Endothelial cell of umbilical vein (primary cell): ENCODE measurements at regions not wholly inside any gene's neighbourhood (a gene's known extent, or its start where the extent isn't known, plus 50 kb on each side); places are given as distances from the start of the nearest gene placed in this dataset.

Experiments
- EZH2 ChIP-seq: IDR thresholded peaks from 2 replicates; pipeline ENCODE4 v1.6.1; 2012; ENCODE audit warnings: borderline replicate concordance, low read depth, mild to moderate bottlenecking, moderate library complexity, low read length, inconsistent platforms; ENCODE audit not compliant: severe bottlenecking
- FOS ChIP-seq: IDR thresholded peaks from 2 replicates; pipeline ENCODE4 v1.6.1; 2011; ENCODE audit warnings: mild to moderate bottlenecking, low read length, moderate library complexity, borderline replicate concordance; ENCODE audit not compliant: insufficient read depth
- GATA2 ChIP-seq: IDR thresholded peaks from 2 replicates; pipeline ENCODE4 v1.7.0; 2011; ENCODE audit warnings: low read depth, mild to moderate bottlenecking, moderate library complexity, mixed read lengths, low read length; ENCODE audit not compliant: insufficient read length, insufficient read depth
- JUN ChIP-seq: IDR thresholded peaks from 2 replicates; pipeline ENCODE4 v1.6.1; 2011; ENCODE audit warnings: borderline replicate concordance, low read depth; ENCODE audit not compliant: insufficient read length, insufficient read depth
- MYC ChIP-seq: IDR thresholded peaks from one replicate; pipeline ENCODE4 v1.6.1; 2011; ENCODE audit warnings: mild to moderate bottlenecking, low read depth, low read length
- POLR2A ChIP-seq: IDR thresholded peaks from 2 replicates; pipeline ENCODE4 v1.6.1; 2012; ENCODE audit warnings: low read depth, mild to moderate bottlenecking, control low read depth, low read length
- POLR2AphosphoS5 ChIP-seq: IDR thresholded peaks from 2 replicates; pipeline ENCODE4 v1.6.1; 2012; ENCODE audit warnings: low read depth, mild to moderate bottlenecking, control low read depth, low read length, moderate library complexity; ENCODE audit not compliant: insufficient read depth
- TF ChIP-seq, protein P1 (sequence below), 2 donors: IDR thresholded peaks; 1 replicate in 1 of 2; 2 replicates in 1 of 2; pipeline ENCODE4 v1.5.1; 2011; ENCODE audit warnings: low read length in 2 of 2, mild to moderate bottlenecking in 2 of 2, moderate library complexity in 2 of 2, control low read depth in 1 of 2, inconsistent platforms in 1 of 2, low read depth in 1 of 2; ENCODE audit not compliant: insufficient read depth in 1 of 2; ENCODE audit errors: extremely low read depth in 1 of 2
- TF ChIP-seq, protein P2 (sequence below): IDR thresholded peaks from 2 replicates; pipeline ENCODE4 v1.6.1; 2011; ENCODE audit not compliant: insufficient read depth, insufficient read length

DNA sequence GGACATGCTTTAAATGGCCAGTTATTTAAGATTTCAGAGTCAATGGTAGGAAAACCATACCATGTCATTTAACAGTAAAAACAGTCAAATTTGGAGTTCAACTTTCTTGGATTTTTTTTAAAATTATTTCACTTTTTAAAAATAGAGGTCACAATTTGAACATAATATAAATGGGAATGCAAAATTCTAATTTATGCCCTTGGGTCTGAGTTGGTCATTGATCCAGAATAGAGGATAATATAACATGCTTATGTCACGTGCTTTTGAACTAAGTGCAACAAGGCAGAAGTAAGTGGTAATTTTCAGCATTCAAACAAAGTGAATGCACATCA is 113.1 kb upstream of the SLC35F3 start:
- TF ChIP-seq, protein P1, sequence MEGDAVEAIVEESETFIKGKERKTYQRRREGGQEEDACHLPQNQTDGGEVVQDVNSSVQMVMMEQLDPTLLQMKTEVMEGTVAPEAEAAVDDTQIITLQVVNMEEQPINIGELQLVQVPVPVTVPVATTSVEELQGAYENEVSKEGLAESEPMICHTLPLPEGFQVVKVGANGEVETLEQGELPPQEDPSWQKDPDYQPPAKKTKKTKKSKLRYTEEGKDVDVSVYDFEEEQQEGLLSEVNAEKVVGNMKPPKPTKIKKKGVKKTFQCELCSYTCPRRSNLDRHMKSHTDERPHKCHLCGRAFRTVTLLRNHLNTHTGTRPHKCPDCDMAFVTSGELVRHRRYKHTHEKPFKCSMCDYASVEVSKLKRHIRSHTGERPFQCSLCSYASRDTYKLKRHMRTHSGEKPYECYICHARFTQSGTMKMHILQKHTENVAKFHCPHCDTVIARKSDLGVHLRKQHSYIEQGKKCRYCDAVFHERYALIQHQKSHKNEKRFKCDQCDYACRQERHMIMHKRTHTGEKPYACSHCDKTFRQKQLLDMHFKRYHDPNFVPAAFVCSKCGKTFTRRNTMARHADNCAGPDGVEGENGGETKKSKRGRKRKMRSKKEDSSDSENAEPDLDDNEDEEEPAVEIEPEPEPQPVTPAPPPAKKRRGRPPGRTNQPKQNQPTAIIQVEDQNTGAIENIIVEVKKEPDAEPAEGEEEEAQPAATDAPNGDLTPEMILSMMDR (IDR thresholded peaks at IDR 0.05; ENCODE audit: extremely low read depth in 1 of 2, insufficient read depth in 1 of 2, low read depth in 1 of 2, low read length in 2 of 2), result no peak
- TF ChIP-seq POLR2A, result no peak
- TF ChIP-seq EZH2, result no peak
- TF ChIP-seq, protein P2, sequence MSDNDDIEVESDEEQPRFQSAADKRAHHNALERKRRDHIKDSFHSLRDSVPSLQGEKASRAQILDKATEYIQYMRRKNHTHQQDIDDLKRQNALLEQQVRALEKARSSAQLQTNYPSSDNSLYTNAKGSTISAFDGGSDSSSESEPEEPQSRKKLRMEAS, result no peak
- no peak for TF ChIP-seq JUN
- TF ChIP-seq GATA2, result no peak
- TF ChIP-seq MYC, result no peak
- TF ChIP-seq FOS, result no peak
- no peak for TF ChIP-seq POLR2AphosphoS5
